ENCODE measurements at regions not wholly inside any gene's neighbourhood (a gene's known extent, or its start where the extent isn't known, plus 50 kb on each side); places are given as distances from the start of the nearest gene placed in this dataset.

DNA sequence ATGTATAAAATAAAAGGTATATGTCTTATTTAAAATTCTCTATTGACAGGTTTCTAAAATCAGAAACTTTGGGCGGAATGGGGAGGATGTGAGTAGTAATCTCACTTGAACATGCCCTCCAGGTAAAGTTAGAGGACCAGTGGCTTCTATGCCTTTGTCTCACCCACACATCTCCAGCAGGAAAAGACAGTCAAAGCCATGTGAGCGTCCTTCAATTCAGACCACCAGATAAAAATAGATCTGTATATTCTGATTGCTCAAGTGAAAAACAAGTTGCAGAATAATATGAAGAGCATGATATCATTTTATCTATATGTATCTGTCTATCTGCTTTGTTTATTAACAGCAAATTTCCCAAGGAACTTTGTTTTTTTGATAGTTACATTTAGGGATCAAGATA is 152.2 kb downstream of the TMCO5A start:
- peaks cover 0 to 21% of the 10 kb centered on the region in 2 donors for H3K4me1 ChIP-seq
- ATAC-seq, result no peak

DNA sequence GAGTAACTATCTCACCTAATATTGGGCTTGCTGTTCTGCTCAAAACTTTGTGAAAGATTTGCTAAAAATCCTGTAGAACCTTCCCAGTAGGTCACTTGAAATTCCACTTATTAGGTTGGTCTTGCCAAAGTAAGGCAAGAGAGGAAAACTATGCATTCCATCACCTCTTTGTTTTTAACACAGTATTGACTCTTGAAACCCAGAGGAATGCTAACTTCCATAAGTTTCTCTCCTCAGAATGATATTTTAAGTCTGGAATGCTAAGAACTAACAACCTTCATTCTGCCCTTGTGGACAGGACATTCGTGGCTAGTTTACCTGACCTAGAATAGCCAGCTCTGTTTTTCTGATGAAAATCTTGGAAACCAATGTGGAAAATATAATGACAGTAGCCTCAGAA is 154.5 kb downstream of the TMCO5A start:
- no peaks in the 10 kb centered on the region for H3K9me3 ChIP-seq
- H3K27me3 ChIP-seq, result no peaks in the 10 kb centered on the region
- no peak overlapping the region for H3K27ac ChIP-seq
- no peak for DNase-seq
- TF ChIP-seq, protein P1, sequence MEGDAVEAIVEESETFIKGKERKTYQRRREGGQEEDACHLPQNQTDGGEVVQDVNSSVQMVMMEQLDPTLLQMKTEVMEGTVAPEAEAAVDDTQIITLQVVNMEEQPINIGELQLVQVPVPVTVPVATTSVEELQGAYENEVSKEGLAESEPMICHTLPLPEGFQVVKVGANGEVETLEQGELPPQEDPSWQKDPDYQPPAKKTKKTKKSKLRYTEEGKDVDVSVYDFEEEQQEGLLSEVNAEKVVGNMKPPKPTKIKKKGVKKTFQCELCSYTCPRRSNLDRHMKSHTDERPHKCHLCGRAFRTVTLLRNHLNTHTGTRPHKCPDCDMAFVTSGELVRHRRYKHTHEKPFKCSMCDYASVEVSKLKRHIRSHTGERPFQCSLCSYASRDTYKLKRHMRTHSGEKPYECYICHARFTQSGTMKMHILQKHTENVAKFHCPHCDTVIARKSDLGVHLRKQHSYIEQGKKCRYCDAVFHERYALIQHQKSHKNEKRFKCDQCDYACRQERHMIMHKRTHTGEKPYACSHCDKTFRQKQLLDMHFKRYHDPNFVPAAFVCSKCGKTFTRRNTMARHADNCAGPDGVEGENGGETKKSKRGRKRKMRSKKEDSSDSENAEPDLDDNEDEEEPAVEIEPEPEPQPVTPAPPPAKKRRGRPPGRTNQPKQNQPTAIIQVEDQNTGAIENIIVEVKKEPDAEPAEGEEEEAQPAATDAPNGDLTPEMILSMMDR (IDR thresholded peaks at IDR 0.05), result no peak
- intact Hi-C loops (cut with DNase I), result no loop called here
- H3K4me1 ChIP-seq, result peaks cover 0 to 21% of the 10 kb centered on the region in 2 donors
- ATAC-seq, result peak; percentile 45
- H3K36me3 ChIP-seq, result no peaks in the 10 kb centered on the region
- no peak overlapping the region for H3K4me3 ChIP-seq

More for the DNA sequence above, 152.2 kb downstream of the TMCO5A start:
- no peak for DNase-seq
- intact Hi-C loops (cut with DNase I), result no loop called here
- H3K27me3 ChIP-seq, result no peaks in the 10 kb centered on the region
- peak overlapping the region; percentile 33 to 67 for H3K27ac ChIP-seq
- H3K9me3 ChIP-seq, result no peaks in the 10 kb centered on the region
- TF ChIP-seq, protein P1 (IDR thresholded peaks at IDR 0.05), result no peak
- no peaks in the 10 kb centered on the region for H3K36me3 ChIP-seq
- H3K4me3 ChIP-seq, result no peak overlapping the region

DNA sequence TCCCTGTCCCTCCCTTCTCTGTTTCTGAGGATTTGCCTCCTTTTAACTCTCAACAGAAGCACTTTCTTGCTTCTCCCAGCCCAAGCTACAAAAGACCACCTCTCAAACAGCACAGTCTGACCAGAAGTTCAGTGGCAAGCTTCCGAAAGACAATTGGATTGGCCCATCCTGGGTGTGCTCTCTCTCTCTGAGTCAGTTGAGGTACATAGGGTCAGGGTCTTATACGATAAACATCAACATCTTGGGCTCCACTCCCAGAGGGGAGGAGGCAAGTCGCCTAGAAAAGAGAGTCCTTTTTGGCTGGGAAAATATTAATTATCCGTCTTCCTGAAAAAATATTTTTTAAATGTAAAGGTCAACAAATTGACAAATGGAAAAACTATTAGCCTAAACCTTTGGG is 155.8 kb downstream of the TMCO5A start:
- DNase-seq (no peak), ATAC-seq (no peak)
- Histone ChIP-seq H3K4me1 (peaks cover 0 to 14% of the 10 kb centered on the region in 2 donors), H3K36me3 (no peaks in the 10 kb centered on the region), H3K9me3 (no peaks in the 10 kb centered on the region), H3K27ac (no peak overlapping the region), H3K27me3 (no peaks in the 10 kb centered on the region), H3K4me3 (no peak overlapping the region)
- TF ChIP-seq, protein P1 (IDR thresholded peaks at IDR 0.05), result no peak
- intact Hi-C loops (cut with DNase I), result no loop called here

DNA sequence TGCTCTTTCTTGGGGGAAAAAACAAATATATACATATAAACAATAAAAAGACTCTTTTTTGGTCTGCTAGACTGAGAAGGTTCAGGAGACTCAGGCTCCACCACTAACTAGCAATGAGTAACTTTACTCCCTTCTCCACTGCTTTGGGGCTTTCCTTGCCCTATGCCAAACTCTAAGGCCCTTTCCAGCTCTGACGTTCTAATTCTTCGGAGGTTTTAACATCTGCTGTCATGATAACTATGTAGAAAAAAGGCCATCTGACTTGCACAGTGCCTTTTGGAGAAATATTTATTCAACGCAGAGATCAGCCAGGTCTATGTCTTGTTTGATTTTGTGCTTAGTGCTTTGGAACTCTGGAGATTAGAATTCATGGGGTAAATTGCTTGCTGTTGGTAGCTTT is 156.2 kb downstream of the TMCO5A start:
- H3K27ac ChIP-seq, result no peak overlapping the region
- intact Hi-C loops (cut with DNase I), result no loop called here
- no peaks in the 10 kb centered on the region for H3K36me3 ChIP-seq
- H3K4me1 ChIP-seq, result peaks cover 0 to 9% of the 10 kb centered on the region in 2 donors
- H3K4me3 ChIP-seq, result no peak overlapping the region
- TF ChIP-seq, protein P1 (IDR thresholded peaks at IDR 0.05), result no peak
- no peaks in the 10 kb centered on the region for H3K27me3 ChIP-seq
- H3K9me3 ChIP-seq, result no peaks in the 10 kb centered on the region
- ATAC-seq (no peak), DNase-seq (no peak)

DNA sequence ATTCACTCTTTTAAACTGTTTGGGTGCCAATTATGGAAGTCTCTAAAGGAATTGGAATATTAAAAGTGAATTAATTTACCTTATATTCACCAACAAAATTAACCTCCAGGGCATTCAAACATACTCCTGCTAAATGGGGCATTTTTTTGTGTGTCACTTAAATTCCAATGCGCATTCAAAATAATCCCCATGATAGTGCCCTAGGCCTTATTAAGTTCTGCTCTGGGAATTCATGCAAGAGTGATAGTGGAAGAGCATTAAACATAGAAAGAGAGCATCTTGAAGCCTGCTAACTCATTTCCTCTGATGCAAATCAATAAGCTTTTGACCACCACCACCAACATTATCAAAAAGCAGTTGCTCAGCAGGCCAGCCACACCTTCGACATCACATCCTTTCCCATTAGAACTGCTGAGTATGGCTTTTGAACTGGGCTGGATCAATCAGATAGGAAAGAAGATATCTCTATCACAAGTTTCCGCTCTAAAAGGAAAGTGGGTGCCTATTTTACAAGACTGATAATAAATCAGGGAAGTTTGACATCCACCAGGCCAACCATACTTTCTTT is 156.7 kb downstream of the TMCO5A start:
- Histone ChIP-seq H3K27me3 (no peaks in the 10 kb centered on the region), H3K4me3 (no peak overlapping the region), H3K4me1 (peaks cover 0 to 4% of the 10 kb centered on the region in 2 donors), H3K36me3 (no peaks in the 10 kb centered on the region), H3K27ac (no peak overlapping the region), H3K9me3 (peaks cover 0 to 3% of the 10 kb centered on the region in 2 donors)
- intact Hi-C loops (cut with DNase I), result no loop called here
- TF ChIP-seq, protein P1 (IDR thresholded peaks at IDR 0.05), result no peak
- no peak for DNase-seq
- ATAC-seq, result no peak

Measured in left lung (tissue), 4 donors.